RWPE1 (cell line): ENCODE measurements at regions not wholly inside any gene's neighbourhood (a gene's known extent, or its start where the extent isn't known, plus 50 kb on each side); places are given as distances from the start of the nearest gene placed in this dataset.

Source experiments
- CTCF ChIA-PET: fragments of 350-600 bp; sonication (Branson Sonifier 250); formaldehyde crosslinking; extraction: SDS; loops from one replicate; lab custom pipeline; 2021; lab: Yijun Ruan, JAX
- POLR2A ChIA-PET: fragments of 400-600 bp; formaldehyde crosslinking; extraction: SDS; loops from one replicate; lab custom pipeline; 2020; ENCODE audit warnings: antibody characterized with exemption; ENCODE audit not compliant: low non-redundant PET; lab: Yijun Ruan, JAX
- DNase-seq: peaks from one replicate; pipeline ENCODE4 v3.0.0; 2012; ENCODE audit warnings: low spot score
- H3K27ac ChIP-seq: fragments of 450-650 bp; 2 replicates; pipeline ENCODE4 v1.5.1; 2017
- TF ChIP-seq, protein P1 (sequence below): fragments of 450-650 bp; conservative IDR thresholded peaks from 2 replicates; pipeline ENCODE4 v1.5.1; 2017; ENCODE audit warnings: low read depth, mild to moderate bottlenecking

GRCh38 chr18:51522821-51523220, 325.3 kb upstream of the MEX3C start:
- CTCF ChIA-PET: no interaction called here
- H3K27ac ChIP-seq: peak overlapping the region; percentile 42; the same call in 1 of the 2 replicates
- TF ChIP-seq, protein P1, sequence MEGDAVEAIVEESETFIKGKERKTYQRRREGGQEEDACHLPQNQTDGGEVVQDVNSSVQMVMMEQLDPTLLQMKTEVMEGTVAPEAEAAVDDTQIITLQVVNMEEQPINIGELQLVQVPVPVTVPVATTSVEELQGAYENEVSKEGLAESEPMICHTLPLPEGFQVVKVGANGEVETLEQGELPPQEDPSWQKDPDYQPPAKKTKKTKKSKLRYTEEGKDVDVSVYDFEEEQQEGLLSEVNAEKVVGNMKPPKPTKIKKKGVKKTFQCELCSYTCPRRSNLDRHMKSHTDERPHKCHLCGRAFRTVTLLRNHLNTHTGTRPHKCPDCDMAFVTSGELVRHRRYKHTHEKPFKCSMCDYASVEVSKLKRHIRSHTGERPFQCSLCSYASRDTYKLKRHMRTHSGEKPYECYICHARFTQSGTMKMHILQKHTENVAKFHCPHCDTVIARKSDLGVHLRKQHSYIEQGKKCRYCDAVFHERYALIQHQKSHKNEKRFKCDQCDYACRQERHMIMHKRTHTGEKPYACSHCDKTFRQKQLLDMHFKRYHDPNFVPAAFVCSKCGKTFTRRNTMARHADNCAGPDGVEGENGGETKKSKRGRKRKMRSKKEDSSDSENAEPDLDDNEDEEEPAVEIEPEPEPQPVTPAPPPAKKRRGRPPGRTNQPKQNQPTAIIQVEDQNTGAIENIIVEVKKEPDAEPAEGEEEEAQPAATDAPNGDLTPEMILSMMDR: no peak
- peak; percentile 56 for DNase-seq
- POLR2A ChIA-PET: no interaction called here

GRCh38 chr18:51523671-51524070, 326.2 kb upstream of the MEX3C start:
- CTCF ChIA-PET: no interaction called here
- TF ChIP-seq, protein P1: no peak
- no peak for DNase-seq
- no peak overlapping the region for H3K27ac ChIP-seq
- POLR2A ChIA-PET: no interaction called here

GRCh38 chr18:51525453-51526225, 328.2 kb upstream of the MEX3C start:
- CTCF ChIA-PET: interaction anchor here (0.5 kb wide), 1 partner anchor 17 kb away, joined by 4 read pairs; no protein-coding TSS in a partner anchor
- TF ChIP-seq, protein P1: no peak
- POLR2A ChIA-PET: no interaction called here

DNA sequence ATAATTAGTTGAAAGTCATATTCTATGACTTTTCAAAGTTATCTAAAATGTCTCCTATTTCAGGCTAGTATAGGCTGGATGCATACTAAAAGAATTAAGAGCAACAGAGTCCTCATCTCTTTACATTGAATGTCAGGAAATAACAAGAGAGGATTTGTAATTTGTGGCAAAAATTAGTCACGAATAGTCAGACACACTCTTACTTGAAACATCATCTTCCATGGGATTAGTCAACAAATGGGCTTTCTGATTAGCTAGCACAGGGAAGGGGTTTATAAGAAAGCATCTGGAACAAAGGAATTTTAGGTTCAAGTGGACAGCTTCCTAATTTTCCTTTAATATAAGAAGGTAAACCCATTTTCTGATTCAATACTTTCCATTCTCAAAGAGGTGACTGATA, 330.3 kb upstream of the MEX3C start:
- POLR2A ChIA-PET: no interaction called here

More at GRCh38 chr18:51525453-51526225, 328.2 kb upstream of the MEX3C start:
- H3K27ac ChIP-seq: no peak overlapping the region
- DNase-seq: no peak

DNA sequence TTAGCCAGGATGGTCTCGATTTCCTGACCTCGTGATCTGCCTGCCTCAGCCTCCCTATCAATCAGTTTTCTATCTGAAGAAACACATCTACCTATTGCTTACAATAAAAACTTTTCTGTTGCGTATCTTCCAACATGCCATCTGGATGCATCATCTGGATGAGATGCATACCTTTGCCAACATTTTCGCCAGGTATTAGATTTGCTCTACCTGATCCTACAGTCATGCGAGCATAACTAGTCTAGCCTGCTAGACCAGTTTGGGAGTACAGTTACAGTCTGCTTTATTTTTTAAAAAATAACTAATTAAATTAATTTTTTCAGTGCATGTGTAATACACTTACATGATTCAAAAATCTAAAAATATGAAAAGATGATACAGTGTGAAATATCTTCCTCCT, 334.0 kb upstream of the MEX3C start:
- peak; percentile 54 for DNase-seq
- TF ChIP-seq, protein P1: no peak
- ChIA-PET CTCF (no interaction called here), POLR2A (no interaction called here)
- no peak overlapping the region for H3K27ac ChIP-seq

More for the DNA sequence above, 330.3 kb upstream of the MEX3C start:
- TF ChIP-seq, protein P1: no peak
- CTCF ChIA-PET: no interaction called here
- no peak for DNase-seq
- no peak overlapping the region for H3K27ac ChIP-seq

DNA sequence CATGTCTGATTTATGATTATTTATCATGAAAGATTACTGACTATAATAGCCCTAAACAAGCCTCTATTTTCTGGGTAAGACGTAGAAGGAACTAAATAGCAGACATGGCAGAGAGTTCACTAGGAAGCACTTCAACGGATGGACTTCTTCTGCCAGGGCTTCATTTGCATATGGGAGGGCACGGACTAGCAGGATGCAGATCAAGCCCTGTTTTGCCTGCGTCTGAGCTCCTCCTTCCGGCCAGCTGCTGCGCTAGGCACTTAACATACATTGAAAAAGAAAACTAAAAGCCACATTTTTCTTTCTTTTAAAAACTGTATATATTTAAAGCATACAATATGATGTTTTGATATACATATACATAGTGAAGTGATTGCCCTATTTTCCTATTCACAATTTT, 340.0 kb upstream of the MEX3C start:
- CTCF ChIA-PET: interaction anchor here (1.4 kb wide), 1 partner anchor 260 kb away, joined by 3 read pairs; no protein-coding TSS in a partner anchor
- peak; percentile 20 for DNase-seq

More for the DNA sequence above, 340.0 kb upstream of the MEX3C start:
- TF ChIP-seq, protein P1: peak; percentile 58
- no peak overlapping the region for H3K27ac ChIP-seq
- POLR2A ChIA-PET: no interaction called here
